Transverse colon (tissue), 4 donors: ENCODE measurements at regions not wholly inside any gene's neighbourhood (a gene's known extent, or its start where the extent isn't known, plus 50 kb on each side); places are given as distances from the start of the nearest gene placed in this dataset.

ENCODE experiments used
- DNase-seq: peaks from one replicate; pipeline ENCODE4 v3.0.0-alpha.2; 2019
- H3K27ac ChIP-seq, 4 donors: fragments of 200-600 bp; sonication (generic); 2 replicates each; pipeline ENCODE4 v1.5.1; 2016 to 2018; ENCODE audit warnings: inconsistent platforms in 4 of 4
- H3K27me3 ChIP-seq: fragments of 200-600 bp; sonication (generic); 2 replicates; pipeline ENCODE4 v1.5.1; 2017; ENCODE audit warnings: inconsistent platforms
- H3K36me3 ChIP-seq, 4 donors: fragments of 200-600 bp; sonication (generic); 2 replicates each; pipeline ENCODE4 v1.5.1; 2017 to 2019; ENCODE audit warnings: inconsistent platforms in 4 of 4
- H3K4me1 ChIP-seq, 4 donors: fragments of 200-600 bp; sonication (generic); 2 replicates each; pipeline ENCODE4 v1.5.1; 2017 to 2020; ENCODE audit warnings: inconsistent platforms in 4 of 4
- H3K4me3 ChIP-seq, 4 donors: fragments of 200-600 bp; sonication (generic); 1 replicate in 1 of 4; 2 replicates in 3 of 4; pipeline versions ENCODE4 v1.5.1 to v1.6.1; 2017 to 2019; ENCODE audit warnings: inconsistent platforms in 4 of 4
- H3K9me3 ChIP-seq, 2 donors: fragments of 200-600 bp; sonication (generic); 2 replicates each; pipeline ENCODE4 v1.5.1; 2017 to 2019; ENCODE audit warnings: inconsistent platforms in 2 of 2
- EP300 ChIP-seq: sonication (generic); formaldehyde crosslinking; IDR thresholded peaks from one replicate; pipeline ENCODE4 v1.6.1; 2017; ENCODE audit warnings: antibody characterized with exemption, low read depth
- POLR2A ChIP-seq: fragments of 450-650 bp; IDR thresholded peaks from one replicate; pipeline ENCODE4 v1.6.1; 2016; ENCODE audit warnings: antibody characterized with exemption, mild to moderate bottlenecking, moderate library complexity
- POLR2AphosphoS5 ChIP-seq, 3 donors: sonication (generic); formaldehyde crosslinking; IDR thresholded peaks; one replicate each; pipeline ENCODE4 v1.6.1; 2016; ENCODE audit warnings: antibody characterized with exemption in 3 of 3
- WGBS, 2 donors: methylation state at CpG; one replicate each; pipeline ENCODE4 v1.1.5; 2018; ENCODE audit warnings: low coverage in 1 of 2; 5-methylcytosine and 5-hydroxymethylcytosine counted together
- in situ Hi-C, 4 donors: fragments of 200-750 bp; cut with MboI; loops; one replicate each; pipeline versions ENCODE4 v1.15.0 to v1.15.1; 2017; ENCODE audit warnings: low sequenced_read_pairs in 3 of 4, low pct_ligation_motif_present in 1 of 4, low pct_unique_long_range_greater_than_20kb in 1 of 4
- intact Hi-C: fragments of 100-400 bp; cut with DNase I; formaldehyde crosslinking; loops from one replicate; pipeline ENCODE4 v1.15.1; 2023; ENCODE audit warnings: low total_unique reads
- TF ChIP-seq, protein P1 (sequence below), 5 experiments: fragments of 200-600 bp in 3 of 5; fragments of 450-650 bp in 2 of 5; sonication (generic) in 3 of 5; IDR thresholded peaks; 1 replicate in 2 of 5; 2 replicates in 3 of 5; pipeline ENCODE4 v1.5.1; 2016 to 2017; ENCODE audit warnings: antibody characterized with exemption in 5 of 5, inconsistent platforms in 3 of 5, mild to moderate bottlenecking in 2 of 5, moderate library complexity in 1 of 5

DNA sequence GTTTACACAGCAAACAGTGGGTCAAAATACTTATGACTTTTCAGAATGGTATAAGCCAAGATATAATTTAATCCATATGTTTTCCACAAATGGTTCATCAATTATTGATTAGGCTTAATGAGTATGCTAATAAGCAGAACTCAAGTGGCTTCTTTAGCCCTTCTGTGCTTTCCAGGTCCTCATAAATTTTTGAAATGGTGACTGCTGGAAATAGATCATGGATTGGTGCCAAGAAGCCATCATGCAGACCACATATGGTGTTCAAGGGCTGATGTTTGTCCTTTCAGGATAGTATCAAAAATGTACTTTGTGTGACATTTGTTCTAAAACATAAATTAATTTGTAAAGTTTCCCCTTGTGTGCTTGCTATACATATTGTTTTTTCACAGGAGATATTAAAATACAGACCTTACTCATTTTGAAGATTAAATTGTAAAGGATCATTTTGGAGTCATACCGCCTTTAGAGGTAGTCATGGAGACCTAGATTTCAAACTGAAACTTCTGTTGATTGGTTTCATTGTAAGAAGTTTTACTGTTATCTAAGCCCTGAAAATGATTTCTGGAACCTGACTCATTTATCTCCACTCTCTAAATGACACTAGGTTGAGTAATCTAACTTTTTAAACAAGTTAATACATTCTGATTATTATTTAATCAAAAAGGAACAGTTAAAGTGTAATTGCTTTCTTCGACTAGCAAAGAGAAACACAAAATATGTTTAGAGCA, 507.9 kb downstream of the PLA2G4A start:
- Histone ChIP-seq H3K9me3 (no peaks in the 10 kb centered on the region), H3K36me3 (no peaks in the 10 kb centered on the region), H3K27ac (no peak overlapping the region), H3K4me1 (no peaks in the 10 kb centered on the region), H3K27me3 (no peaks in the 10 kb centered on the region), H3K4me3 (no peak overlapping the region)
- DNase-seq = no peak
- intact Hi-C loops = no loop called here
- WGBS, 2 donors = 47 to 63% methylated on average over 2 of the region's 2 CpGs
- in situ Hi-C loops = no loop called here
- TF ChIP-seq POLR2A (no peak), POLR2AphosphoS5 (IDR thresholded peaks at IDR 0.05) (no peak), EP300 (no peak)
- TF ChIP-seq, protein P1, sequence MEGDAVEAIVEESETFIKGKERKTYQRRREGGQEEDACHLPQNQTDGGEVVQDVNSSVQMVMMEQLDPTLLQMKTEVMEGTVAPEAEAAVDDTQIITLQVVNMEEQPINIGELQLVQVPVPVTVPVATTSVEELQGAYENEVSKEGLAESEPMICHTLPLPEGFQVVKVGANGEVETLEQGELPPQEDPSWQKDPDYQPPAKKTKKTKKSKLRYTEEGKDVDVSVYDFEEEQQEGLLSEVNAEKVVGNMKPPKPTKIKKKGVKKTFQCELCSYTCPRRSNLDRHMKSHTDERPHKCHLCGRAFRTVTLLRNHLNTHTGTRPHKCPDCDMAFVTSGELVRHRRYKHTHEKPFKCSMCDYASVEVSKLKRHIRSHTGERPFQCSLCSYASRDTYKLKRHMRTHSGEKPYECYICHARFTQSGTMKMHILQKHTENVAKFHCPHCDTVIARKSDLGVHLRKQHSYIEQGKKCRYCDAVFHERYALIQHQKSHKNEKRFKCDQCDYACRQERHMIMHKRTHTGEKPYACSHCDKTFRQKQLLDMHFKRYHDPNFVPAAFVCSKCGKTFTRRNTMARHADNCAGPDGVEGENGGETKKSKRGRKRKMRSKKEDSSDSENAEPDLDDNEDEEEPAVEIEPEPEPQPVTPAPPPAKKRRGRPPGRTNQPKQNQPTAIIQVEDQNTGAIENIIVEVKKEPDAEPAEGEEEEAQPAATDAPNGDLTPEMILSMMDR (IDR thresholded peaks at IDR 0.05) = no peak

- in situ Hi-C loops (no loop called here), intact Hi-C loops (no loop called here)
- Histone ChIP-seq H3K4me1 (no peaks in the 10 kb centered on the region), H3K27me3 (no peaks in the 10 kb centered on the region), H3K4me3 (no peak overlapping the region), H3K27ac (no peak overlapping the region), H3K36me3 (no peaks in the 10 kb centered on the region), H3K9me3 (no peaks in the 10 kb centered on the region)
- TF ChIP-seq POLR2AphosphoS5 (IDR thresholded peaks at IDR 0.05) = no peak
- TF ChIP-seq, protein P1 (IDR thresholded peaks at IDR 0.05) = no peak
- no peak for TF ChIP-seq EP300
- TF ChIP-seq POLR2A = no peak
- DNase-seq = no peak
These were observed 510.1 kb downstream of the PLA2G4A start for GRCh38 chr1:187338762-187339412.

DNA sequence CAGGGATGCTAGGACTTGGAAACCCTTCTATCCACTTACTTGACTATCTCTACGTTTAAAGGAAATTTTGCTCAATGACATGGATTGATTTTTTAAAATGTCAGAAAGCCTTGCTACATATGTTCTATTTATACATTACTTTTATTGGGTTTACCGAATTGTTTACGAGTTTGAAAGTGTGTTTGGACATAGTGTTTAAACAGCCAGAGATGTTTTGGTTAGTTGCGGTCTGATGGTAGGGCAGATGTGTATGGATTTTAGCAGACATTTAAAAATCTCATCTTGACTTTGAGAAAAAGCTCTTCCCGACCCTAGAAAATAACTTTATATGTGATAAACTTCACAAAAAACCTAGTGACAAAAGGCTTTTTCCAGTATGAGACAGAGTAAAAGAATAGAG, 513.7 kb downstream of the PLA2G4A start:
- Histone ChIP-seq H3K4me3 (no peak overlapping the region), H3K9me3 (no peaks in the 10 kb centered on the region), H3K36me3 (no peaks in the 10 kb centered on the region), H3K4me1 (no peaks in the 10 kb centered on the region), H3K27me3 (no peaks in the 10 kb centered on the region), H3K27ac (no peak overlapping the region)
- intact Hi-C loops (no loop called here), in situ Hi-C loops (no loop called here)
- DNase-seq = no peak
- 27 to 41% methylated on average over 5 of the region's 5 CpGs for WGBS, 2 donors
- TF ChIP-seq POLR2A = no peak
- TF ChIP-seq, protein P1 (IDR thresholded peaks at IDR 0.05) = no peak
- TF ChIP-seq EP300 = no peak
- TF ChIP-seq POLR2AphosphoS5 (IDR thresholded peaks at IDR 0.05) = no peak

- Histone ChIP-seq H3K9me3 (no peaks in the 10 kb centered on the region), H3K4me3 (no peak overlapping the region), H3K4me1 (no peaks in the 10 kb centered on the region), H3K27me3 (no peaks in the 10 kb centered on the region), H3K36me3 (no peaks in the 10 kb centered on the region), H3K27ac (no peak overlapping the region)
- TF ChIP-seq POLR2A (no peak), POLR2AphosphoS5 (IDR thresholded peaks at IDR 0.05) (no peak), EP300 (no peak)
- TF ChIP-seq, protein P1 (IDR thresholded peaks at IDR 0.05) = no peak
- intact Hi-C loops = no loop called here
- DNase-seq = no peak
- WGBS, 2 donors = 42 to 60% methylated on average over 3 to 7 of the region's 7 CpGs
- in situ Hi-C loops = no loop called here
These were observed 545.3 kb downstream of the PLA2G4A start for GRCh38 chr1:187374082-187374481.
